BLaER1 (cell line): ENCODE measurements at regions not wholly inside any gene's neighbourhood (a gene's known extent, or its start where the extent isn't known, plus 50 kb on each side); places are given as distances from the start of the nearest gene placed in this dataset.
"Not testable (repeated sequence)": the region's sequence is repeated elsewhere in the genome, so short reads cannot be mapped to it uniquely, and the experiment has no call there.

Experiments
- H3K27ac ChIP-seq: shearing (Covaris generic); formaldehyde crosslinking; 2 replicates; pipeline ENCODE4 v1.8.1; 2022
- H3K27me3 ChIP-seq: shearing (Covaris generic); formaldehyde crosslinking; 2 replicates; pipeline ENCODE4 v1.8.1; 2022
- H3K36me3 ChIP-seq: shearing (Covaris generic); formaldehyde crosslinking; 2 replicates; pipeline ENCODE4 v1.8.1; 2022
- H3K4me1 ChIP-seq: shearing (Covaris generic); formaldehyde crosslinking; 2 replicates; pipeline ENCODE4 v1.8.1; 2022
- H3K4me2 ChIP-seq: shearing (Covaris generic); formaldehyde crosslinking; 2 replicates; pipeline ENCODE4 v1.8.1; 2022
- H3K4me3 ChIP-seq: shearing (Covaris generic); formaldehyde crosslinking; 2 replicates; pipeline ENCODE4 v1.8.1; 2022
- H3K9ac ChIP-seq: shearing (Covaris generic); formaldehyde crosslinking; 2 replicates; pipeline ENCODE4 v1.8.1; 2022
- H3K9me3 ChIP-seq: shearing (Covaris generic); formaldehyde crosslinking; 2 replicates; pipeline ENCODE4 v1.8.1; 2022
- H4K20me1 ChIP-seq: shearing (Covaris generic); formaldehyde crosslinking; 2 replicates; pipeline ENCODE4 v1.8.1; 2022
- Cebpa-rat ChIP-seq: shearing (Covaris generic); IDR thresholded peaks from 2 replicates; pipeline ENCODE4 v1.8.1; 2022

GRCh38 chr6:120478650-120479049, 855.6 kb downstream of the TBC1D32 start:
- no peak overlapping the region for H3K9ac ChIP-seq
- H3K4me2 ChIP-seq, result no peak overlapping the region
- H3K36me3 ChIP-seq, result no peaks in the 10 kb centered on the region
- no peak overlapping the region for H3K27ac ChIP-seq
- no peak overlapping the region for H3K4me3 ChIP-seq
- H3K9me3 ChIP-seq, result peaks cover 10% of the 10 kb centered on the region; the same call in 1 of the 2 replicates
- no peaks in the 10 kb centered on the region for H4K20me1 ChIP-seq
- TF ChIP-seq Cebpa-rat, result no peak
- H3K4me1 ChIP-seq, result no peaks in the 10 kb centered on the region
- no peaks in the 10 kb centered on the region for H3K27me3 ChIP-seq

- Histone ChIP-seq H4K20me1 (no peaks in the 10 kb centered on the region), H3K4me3 (no peak overlapping the region), H3K9ac (no peak overlapping the region), H3K9me3 (peaks cover 16% of the 10 kb centered on the region), H3K4me2 (no peak overlapping the region), H3K27ac (no peak overlapping the region), H3K27me3 (no peaks in the 10 kb centered on the region), H3K36me3 (no peaks in the 10 kb centered on the region), H3K4me1 (no peaks in the 10 kb centered on the region)
- no peak for TF ChIP-seq Cebpa-rat
Observed at GRCh38 chr6:120473804-120474203, 860.5 kb downstream of the TBC1D32 start.

GRCh38 chr6:120468486-120468885, 865.8 kb downstream of the TBC1D32 start:
- H3K4me1 ChIP-seq, result no peaks in the 10 kb centered on the region
- peaks cover 11% of the 10 kb centered on the region for H3K9me3 ChIP-seq
- no peaks in the 10 kb centered on the region for H4K20me1 ChIP-seq
- no peak overlapping the region for H3K27ac ChIP-seq
- H3K27me3 ChIP-seq, result no peaks in the 10 kb centered on the region
- H3K4me3 ChIP-seq, result no peak overlapping the region
- H3K36me3 ChIP-seq, result no peaks in the 10 kb centered on the region
- no peak overlapping the region for H3K4me2 ChIP-seq
- TF ChIP-seq Cebpa-rat, result no peak
- no peak overlapping the region for H3K9ac ChIP-seq

GRCh38 chr6:120451508-120451907, 882.8 kb downstream of the TBC1D32 start:
- H4K20me1 ChIP-seq, result no peaks in the 10 kb centered on the region
- no peaks in the 10 kb centered on the region for H3K9me3 ChIP-seq
- H3K4me1 ChIP-seq, result no peaks in the 10 kb centered on the region
- no peaks in the 10 kb centered on the region for H3K36me3 ChIP-seq
- no peak for TF ChIP-seq Cebpa-rat
- no peak overlapping the region for H3K4me2 ChIP-seq
- H3K27me3 ChIP-seq, result no peaks in the 10 kb centered on the region
- H3K4me3 ChIP-seq, result no peak overlapping the region
- no peak overlapping the region for H3K9ac ChIP-seq
- H3K27ac ChIP-seq, result no peak overlapping the region

- no peak overlapping the region for H3K4me2 ChIP-seq
- H3K27me3 ChIP-seq, result no peaks in the 10 kb centered on the region
- TF ChIP-seq Cebpa-rat, result no peak
- H3K9ac ChIP-seq, result no peak overlapping the region
- H3K4me3 ChIP-seq, result no peak overlapping the region
- H3K4me1 ChIP-seq, result no peaks in the 10 kb centered on the region
- H3K9me3 ChIP-seq, result no peaks in the 10 kb centered on the region
- H4K20me1 ChIP-seq, result no peaks in the 10 kb centered on the region
- H3K27ac ChIP-seq, result no peak overlapping the region
- H3K36me3 ChIP-seq, result no peaks in the 10 kb centered on the region
Observed at GRCh38 chr6:120447605-120448004, 886.7 kb downstream of the TBC1D32 start.

GRCh38 chr6:120432840-120433239, 901.4 kb downstream of the TBC1D32 start:
- H3K36me3 ChIP-seq, H3K4me1 ChIP-seq, H3K4me2 ChIP-seq: not testable (repeated sequence)

GRCh38 chr6:120431841-120432240, 902.4 kb downstream of the TBC1D32 start:
- Histone ChIP-seq H3K4me1 (no peaks in the 10 kb centered on the region), H3K4me3 (no peak overlapping the region), H4K20me1 (no peaks in the 10 kb centered on the region), H3K9me3 (no peaks in the 10 kb centered on the region), H3K36me3 (no peaks in the 10 kb centered on the region), H3K4me2 (no peak overlapping the region), H3K27me3 (no peaks in the 10 kb centered on the region), H3K9ac (no peak overlapping the region), H3K27ac (no peak overlapping the region)
- TF ChIP-seq Cebpa-rat, result no peak

More at GRCh38 chr6:120432840-120433239, 901.4 kb downstream of the TBC1D32 start:
- H3K9me3 ChIP-seq, H3K4me3 ChIP-seq, H3K27me3 ChIP-seq, H4K20me1 ChIP-seq, H3K27ac ChIP-seq, H3K9ac ChIP-seq: not testable (repeated sequence)

- H3K4me2 ChIP-seq, result 0 out of 2 replicates have a peak overlapping the region, but pooled peaks have one; percentile 24
- H3K27ac ChIP-seq, result no peak overlapping the region
Observed at GRCh38 chr6:120411394-120411793, 922.9 kb downstream of the TBC1D32 start.

GRCh38 chr6:120410586-120410985, 923.7 kb downstream of the TBC1D32 start:
- Histone ChIP-seq H3K4me2 (no peak overlapping the region), H3K4me3 (no peak overlapping the region), H3K27ac (no peak overlapping the region), H4K20me1 (no peaks in the 10 kb centered on the region), H3K4me1 (peaks cover 11% of the 10 kb centered on the region; the same call in 1 of the 2 replicates), H3K27me3 (no peaks in the 10 kb centered on the region), H3K9me3 (no peaks in the 10 kb centered on the region), H3K36me3 (no peaks in the 10 kb centered on the region), H3K9ac (no peak overlapping the region)
- TF ChIP-seq Cebpa-rat, result no peak

More at GRCh38 chr6:120411394-120411793, 922.9 kb downstream of the TBC1D32 start:
- Histone ChIP-seq H3K4me3 (no peak overlapping the region), H4K20me1 (no peaks in the 10 kb centered on the region), H3K36me3 (no peaks in the 10 kb centered on the region), H3K9me3 (no peaks in the 10 kb centered on the region), H3K9ac (no peak overlapping the region), H3K27me3 (no peaks in the 10 kb centered on the region), H3K4me1 (peaks cover 11% of the 10 kb centered on the region; the same call in 1 of the 2 replicates)
- TF ChIP-seq Cebpa-rat, result no peak

GRCh38 chr6:120407696-120408095, 926.6 kb downstream of the TBC1D32 start:
- no peaks in the 10 kb centered on the region for H3K9me3 ChIP-seq
- H3K4me2 ChIP-seq, result no peak overlapping the region
- H3K36me3 ChIP-seq, result no peaks in the 10 kb centered on the region
- TF ChIP-seq Cebpa-rat, result no peak
- H3K4me1 ChIP-seq, result peaks cover 11% of the 10 kb centered on the region; the same call in 1 of the 2 replicates
- H3K9ac ChIP-seq, result no peak overlapping the region
- H3K27me3 ChIP-seq, result no peaks in the 10 kb centered on the region
- H3K27ac ChIP-seq, result no peak overlapping the region
- H4K20me1 ChIP-seq, result no peaks in the 10 kb centered on the region
- no peak overlapping the region for H3K4me3 ChIP-seq

GRCh38 chr6:120405947-120406346, 928.3 kb downstream of the TBC1D32 start:
- Histone ChIP-seq H3K4me1 (no peaks in the 10 kb centered on the region), H3K27ac (no peak overlapping the region), H3K4me3 (no peak overlapping the region), H3K27me3 (no peaks in the 10 kb centered on the region), H3K4me2 (no peak overlapping the region), H3K9me3 (no peaks in the 10 kb centered on the region), H3K36me3 (no peaks in the 10 kb centered on the region), H4K20me1 (no peaks in the 10 kb centered on the region), H3K9ac (no peak overlapping the region)
- TF ChIP-seq Cebpa-rat, result no peak
